ENCODE measurements at regions not wholly inside any gene's neighbourhood (a gene's known extent, or its start where the extent isn't known, plus 50 kb on each side); places are given as distances from the start of the nearest gene placed in this dataset.

DNA sequence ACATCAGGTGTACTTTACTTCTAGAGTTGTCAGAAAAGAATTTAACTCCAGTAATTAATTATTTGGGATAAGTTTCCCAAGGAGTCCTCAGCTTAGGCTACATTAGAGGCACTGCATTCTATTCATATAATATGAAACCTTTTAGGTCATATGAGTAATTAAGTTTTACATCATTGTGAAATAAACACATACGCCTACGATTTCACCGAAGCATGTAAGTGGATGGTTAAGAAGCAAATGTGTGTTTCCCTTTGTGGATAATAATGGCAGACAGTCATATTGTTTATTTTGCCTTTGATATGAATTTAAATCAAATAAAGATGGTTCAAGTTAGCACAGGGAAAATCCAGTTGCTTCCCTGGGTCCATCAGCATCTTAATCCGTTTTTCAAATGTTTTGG lies 535.9 kb upstream of the ATP11B start:
- no peak for TF ChIP-seq CTCF (conservative IDR thresholded peaks at IDR 0.05)
- TF ChIP-seq ZFX (IDR thresholded peaks at IDR 0.05) = no peak

Data from C4-2B (cell line).